Activated CD4-positive, alpha-beta memory T cell treated with anti-CD3 and anti-CD28 coated beads, Interleukin-2, amount 10 ng/mL, durations not matched to agents 7 days and 5 days (primary cell): ENCODE measurements at regions not wholly inside any gene's neighbourhood (a gene's known extent, or its start where the extent isn't known, plus 50 kb on each side); places are given as distances from the start of the nearest gene placed in this dataset.
"Not testable (repeated sequence)": the region's sequence is repeated elsewhere in the genome, so short reads cannot be mapped to it uniquely, and the experiment has no call there.

ENCODE experiments used
- CTCF ChIA-PET: fragments of 350-600 bp; sonication (Branson Sonifier 250); formaldehyde crosslinking; loops from one replicate; lab custom pipeline; 2021; ENCODE audit warnings: antibody characterized with exemption, inconsistent platforms; lab: Charles Lee
- POLR2A ChIA-PET: fragments of 350-600 bp; sonication (Branson Sonifier 250); formaldehyde crosslinking; loops from one replicate; lab custom pipeline; 2021; ENCODE audit warnings: antibody characterized with exemption; lab: Charles Lee
- DNase-seq: peaks from one replicate; pipeline ENCODE4 v3.0.0-alpha.2; 2020
- H3K27ac Mint-ChIP-seq: one replicate; pipeline ENCODE4 v1.8.0; 2021; ENCODE audit warnings: mild to moderate bottlenecking, mixed read lengths
- H3K27me3 Mint-ChIP-seq: one replicate; pipeline ENCODE4 v1.8.0; 2021; ENCODE audit warnings: mixed read lengths
- H3K36me3 Mint-ChIP-seq: one replicate; pipeline ENCODE4 v1.8.0; 2021; ENCODE audit warnings: low read depth, mixed read lengths
- H3K4me1 Mint-ChIP-seq: one replicate; pipeline ENCODE4 v1.8.0; 2021; ENCODE audit warnings: mixed read lengths
- H3K4me3 Mint-ChIP-seq: one replicate; pipeline ENCODE4 v1.8.0; 2021; ENCODE audit warnings: mild to moderate bottlenecking, mixed read lengths
- H3K9me3 Mint-ChIP-seq: one replicate; pipeline ENCODE4 v1.8.0; 2021; ENCODE audit warnings: mixed read lengths

- ChIA-PET POLR2A (no interaction called here), CTCF (no interaction called here)
- Mint-ChIP-seq H3K27me3 (no peaks in the 10 kb centered on the region), H3K36me3 (no peaks in the 10 kb centered on the region), H3K4me1 (peaks cover 12% of the 10 kb centered on the region), H3K4me3 (no peak overlapping the region), H3K9me3 (no peaks in the 10 kb centered on the region), H3K27ac (no peak overlapping the region)
- DNase-seq: no peak
Measured at GRCh38 chr11:81959341-81959740, 774.3 kb downstream of the FAM181B start.

DNA sequence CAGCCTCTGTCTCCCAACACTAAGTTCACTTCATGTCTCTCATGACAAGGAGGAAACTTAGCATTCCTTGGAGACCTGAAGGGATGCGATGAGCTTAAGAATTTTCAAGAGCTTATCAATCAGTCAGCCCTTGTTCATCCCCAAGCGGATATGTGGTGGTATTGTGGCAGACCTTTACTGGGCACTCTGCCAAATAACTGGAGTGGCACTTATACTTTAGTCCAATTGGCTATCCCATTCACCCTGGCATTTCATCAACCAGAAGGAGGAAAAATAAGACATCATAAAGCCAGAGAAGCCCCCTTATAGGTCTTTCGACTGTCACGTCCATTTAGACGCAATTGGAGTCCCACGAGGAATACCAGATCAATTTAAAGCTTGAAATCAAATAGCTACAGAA, 779.4 kb downstream of the FAM181B start:
- H3K4me3 Mint-ChIP-seq, DNase-seq, POLR2A ChIA-PET, H3K36me3 Mint-ChIP-seq, CTCF ChIA-PET, H3K4me1 Mint-ChIP-seq, H3K9me3 Mint-ChIP-seq, H3K27me3 Mint-ChIP-seq, H3K27ac Mint-ChIP-seq: not testable (repeated sequence)

- Mint-ChIP-seq H3K27ac (no peak overlapping the region), H3K36me3 (no peaks in the 10 kb centered on the region), H3K27me3 (no peaks in the 10 kb centered on the region), H3K4me1 (no peaks in the 10 kb centered on the region), H3K9me3 (no peaks in the 10 kb centered on the region), H3K4me3 (no peak overlapping the region)
- ChIA-PET CTCF (no interaction called here), POLR2A (no interaction called here)
- DNase-seq: no peak
Measured at GRCh38 chr11:81946831-81947230, 786.8 kb downstream of the FAM181B start.

GRCh38 chr11:81942646-81943045, 791.0 kb downstream of the FAM181B start:
- no peaks in the 10 kb centered on the region for H3K4me1 Mint-ChIP-seq
- H3K4me3 Mint-ChIP-seq: no peak overlapping the region
- POLR2A ChIA-PET: no interaction called here
- H3K36me3 Mint-ChIP-seq: no peaks in the 10 kb centered on the region
- no peaks in the 10 kb centered on the region for H3K9me3 Mint-ChIP-seq
- no peak for DNase-seq
- CTCF ChIA-PET: no interaction called here
- H3K27ac Mint-ChIP-seq: no peak overlapping the region
- H3K27me3 Mint-ChIP-seq: no peaks in the 10 kb centered on the region

DNA sequence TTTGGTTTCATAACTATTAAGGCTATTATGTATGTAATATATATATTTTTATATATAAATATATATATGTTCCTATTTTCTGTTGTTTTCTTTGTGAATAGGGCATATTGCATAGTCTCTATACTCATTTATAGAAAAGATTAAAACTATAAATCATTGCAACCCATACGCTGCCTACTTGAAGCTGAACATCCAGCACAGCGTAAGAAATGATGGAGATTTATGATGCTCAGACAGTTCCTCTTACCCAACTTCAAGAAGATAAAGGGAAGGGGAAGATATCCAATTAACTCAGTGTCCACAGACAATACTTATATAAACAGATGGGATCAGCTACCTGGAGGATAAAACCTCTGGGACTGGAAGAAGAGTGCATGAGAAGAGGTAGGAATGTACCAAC, 791.7 kb downstream of the FAM181B start:
- no peaks in the 10 kb centered on the region for H3K4me1 Mint-ChIP-seq
- POLR2A ChIA-PET: no interaction called here
- CTCF ChIA-PET: no interaction called here

GRCh38 chr11:81932303-81932702, 801.4 kb downstream of the FAM181B start:
- Mint-ChIP-seq H3K4me1 (no peaks in the 10 kb centered on the region), H3K27me3 (no peaks in the 10 kb centered on the region), H3K9me3 (no peaks in the 10 kb centered on the region), H3K4me3 (no peak overlapping the region), H3K27ac (no peak overlapping the region), H3K36me3 (no peaks in the 10 kb centered on the region)
- ChIA-PET CTCF (no interaction called here), POLR2A (no interaction called here)
- DNase-seq: no peak

More for the DNA sequence above, 791.7 kb downstream of the FAM181B start:
- H3K9me3 Mint-ChIP-seq: no peaks in the 10 kb centered on the region
- no peak overlapping the region for H3K27ac Mint-ChIP-seq
- no peaks in the 10 kb centered on the region for H3K36me3 Mint-ChIP-seq
- no peak overlapping the region for H3K4me3 Mint-ChIP-seq
- DNase-seq: no peak
- no peaks in the 10 kb centered on the region for H3K27me3 Mint-ChIP-seq

- CTCF ChIA-PET: interaction anchor here (0.5 kb wide), 1 partner anchor 272 kb away, joined by 4 read pairs; no protein-coding TSS in a partner anchor
- DNase-seq: no peak
- no peaks in the 10 kb centered on the region for H3K36me3 Mint-ChIP-seq
- no peaks in the 10 kb centered on the region for H3K27me3 Mint-ChIP-seq
- POLR2A ChIA-PET: no interaction called here
- H3K9me3 Mint-ChIP-seq: no peaks in the 10 kb centered on the region
- H3K4me1 Mint-ChIP-seq: no peaks in the 10 kb centered on the region
- no peak overlapping the region for H3K27ac Mint-ChIP-seq
- H3K4me3 Mint-ChIP-seq: no peak overlapping the region
Measured at GRCh38 chr11:81920205-81920604, 813.5 kb downstream of the FAM181B start.

GRCh38 chr11:81916451-81916850, 817.2 kb downstream of the FAM181B start:
- H3K4me3 Mint-ChIP-seq: no peak overlapping the region
- no peaks in the 10 kb centered on the region for H3K27me3 Mint-ChIP-seq
- DNase-seq: no peak
- ChIA-PET CTCF (no interaction called here), POLR2A (no interaction called here)
- H3K27ac Mint-ChIP-seq: no peak overlapping the region
- H3K4me1 Mint-ChIP-seq: peaks cover 1% of the 10 kb centered on the region
- no peaks in the 10 kb centered on the region for H3K36me3 Mint-ChIP-seq
- H3K9me3 Mint-ChIP-seq: no peaks in the 10 kb centered on the region

- DNase-seq: no peak
- H3K27ac Mint-ChIP-seq: no peak overlapping the region
- H3K4me1 Mint-ChIP-seq: peaks cover 1% of the 10 kb centered on the region
- CTCF ChIA-PET: interaction anchor here (0.7 kb wide), 1 partner anchor 127 kb away, joined by 3 read pairs; no protein-coding TSS in a partner anchor
- no peak overlapping the region for H3K4me3 Mint-ChIP-seq
- POLR2A ChIA-PET: no interaction called here
- H3K36me3 Mint-ChIP-seq: no peaks in the 10 kb centered on the region
- H3K27me3 Mint-ChIP-seq: no peaks in the 10 kb centered on the region
- H3K9me3 Mint-ChIP-seq: no peaks in the 10 kb centered on the region
Measured at GRCh38 chr11:81915045-81915444, 818.6 kb downstream of the FAM181B start.

DNA sequence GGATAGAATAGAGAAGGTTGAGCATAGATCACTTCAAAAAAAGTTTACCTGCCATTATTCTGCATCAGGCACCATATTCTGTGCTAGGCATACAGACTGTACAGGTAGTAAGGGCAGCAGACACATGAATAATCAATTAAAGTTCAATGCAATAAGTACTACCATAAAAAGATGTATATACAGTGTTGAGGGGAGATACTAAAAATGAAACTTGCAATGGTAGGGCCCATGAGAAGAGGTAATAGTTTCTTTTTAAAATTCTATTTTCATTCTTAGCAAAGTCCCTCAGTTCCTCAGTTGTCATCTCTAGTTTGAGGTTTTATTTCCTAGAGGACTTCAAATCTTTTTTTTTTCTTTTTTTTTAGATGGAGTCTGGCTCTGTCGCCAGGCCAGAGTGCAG, 819.9 kb downstream of the FAM181B start:
- DNase-seq: no peak
- Mint-ChIP-seq H3K27me3 (no peaks in the 10 kb centered on the region), H3K9me3 (no peaks in the 10 kb centered on the region), H3K4me1 (peaks cover 1% of the 10 kb centered on the region), H3K27ac (no peak overlapping the region), H3K4me3 (no peak overlapping the region), H3K36me3 (no peaks in the 10 kb centered on the region)
- ChIA-PET POLR2A (no interaction called here), CTCF (no interaction called here)

- Mint-ChIP-seq H3K27me3 (no peaks in the 10 kb centered on the region), H3K4me1 (no peaks in the 10 kb centered on the region), H3K9me3 (no peaks in the 10 kb centered on the region), H3K36me3 (no peaks in the 10 kb centered on the region), H3K27ac (no peak overlapping the region), H3K4me3 (no peak overlapping the region)
- DNase-seq: no peak
- ChIA-PET CTCF (no interaction called here), POLR2A (no interaction called here)
Measured at GRCh38 chr11:81907996-81908395, 825.7 kb downstream of the FAM181B start.

DNA sequence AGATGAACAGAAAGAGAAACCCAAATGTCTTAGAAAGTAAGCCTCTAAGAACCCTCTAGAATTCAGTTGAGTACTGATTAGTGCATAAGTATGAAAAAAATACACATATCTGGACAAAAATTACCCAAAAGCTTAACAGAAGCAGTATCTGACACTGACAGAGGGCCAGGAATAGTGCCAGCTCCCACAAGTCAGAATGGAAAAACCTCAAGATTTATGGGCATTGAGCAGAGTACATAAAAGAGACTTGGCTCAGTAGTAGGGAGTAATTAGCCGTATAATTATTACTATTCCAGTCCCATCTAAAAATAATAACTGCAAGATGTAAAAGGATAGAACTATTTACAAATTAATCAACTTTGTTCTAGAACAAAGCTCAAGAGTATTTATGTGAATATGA, 834.5 kb downstream of the FAM181B start:
- no peak for DNase-seq
- ChIA-PET CTCF (no interaction called here), POLR2A (no interaction called here)
- H3K4me1 Mint-ChIP-seq: no peaks in the 10 kb centered on the region
- no peaks in the 10 kb centered on the region for H3K9me3 Mint-ChIP-seq
- H3K4me3 Mint-ChIP-seq: no peak overlapping the region
- no peak overlapping the region for H3K27ac Mint-ChIP-seq
- H3K27me3 Mint-ChIP-seq: no peaks in the 10 kb centered on the region
- no peaks in the 10 kb centered on the region for H3K36me3 Mint-ChIP-seq

- no peaks in the 10 kb centered on the region for H3K36me3 Mint-ChIP-seq
- H3K27ac Mint-ChIP-seq: no peak overlapping the region
- no peak for DNase-seq
- CTCF ChIA-PET: no interaction called here
- POLR2A ChIA-PET: no interaction called here
- H3K4me1 Mint-ChIP-seq: no peaks in the 10 kb centered on the region
- H3K4me3 Mint-ChIP-seq: no peak overlapping the region
- no peaks in the 10 kb centered on the region for H3K27me3 Mint-ChIP-seq
- no peaks in the 10 kb centered on the region for H3K9me3 Mint-ChIP-seq
Measured at GRCh38 chr11:81897639-81898038, 836.0 kb downstream of the FAM181B start.

DNA sequence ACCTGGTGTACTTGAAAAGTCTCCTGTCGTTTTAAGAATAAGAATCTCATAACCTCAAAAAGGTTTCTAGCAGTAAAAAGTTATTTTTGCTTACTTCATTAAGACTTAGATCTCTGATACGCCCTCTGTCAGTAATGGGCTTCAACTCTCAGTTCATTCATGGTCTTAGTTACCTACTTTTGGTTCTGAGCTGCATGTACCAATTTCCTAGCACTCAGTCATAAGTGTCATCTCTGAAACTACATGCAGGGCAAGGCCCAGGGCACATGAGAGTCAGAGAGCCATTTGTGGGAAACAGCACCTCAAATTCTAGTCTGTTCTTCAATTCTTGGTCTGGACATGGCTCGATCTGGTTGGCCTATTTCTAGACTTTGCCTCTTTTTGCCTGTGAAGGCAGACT, 838.4 kb downstream of the FAM181B start:
- POLR2A ChIA-PET: no interaction called here
- CTCF ChIA-PET: no interaction called here
- H3K9me3 Mint-ChIP-seq: peaks cover 3% of the 10 kb centered on the region

More for the DNA sequence above, 838.4 kb downstream of the FAM181B start:
- DNase-seq: no peak
- Mint-ChIP-seq H3K4me3 (no peak overlapping the region), H3K4me1 (no peaks in the 10 kb centered on the region), H3K27me3 (no peaks in the 10 kb centered on the region), H3K36me3 (no peaks in the 10 kb centered on the region), H3K27ac (no peak overlapping the region)
